K562 (cell line): ENCODE measurements at regions not wholly inside any gene's neighbourhood (a gene's known extent, or its start where the extent isn't known, plus 50 kb on each side); places are given as distances from the start of the nearest gene placed in this dataset.

ENCODE experiments used
- ATAC-seq: fragments of 200-7000 bp; cut with Tn5 transposase; 3 replicates; pipeline ENCODE4 v1.9.1; 2020; ENCODE audit warnings: moderate library complexity
- BruUV-seq: library from RNA; stranded (reverse); fragments of 400-500 nt; replicated peaks from 2 replicates; lab custom pipeline; 2021; lab: Mats Ljungman, UMichigan
- CTCF ChIA-PET: fragments of 300-600 bp; formaldehyde crosslinking; extraction: SDS; loops from one replicate; lab custom pipeline; 2021; ENCODE audit warnings: low intra/inter-chr PET ratio; lab: Yijun Ruan, JAX
- POLR2A ChIA-PET: fragments of 300-600, 350-650 bp; sonication (Branson Sonifier 250); formaldehyde crosslinking; extraction: SDS; loops from one replicate; lab custom pipeline; 2021; ENCODE audit warnings: antibody characterized with exemption, inconsistent platforms; lab: Yijun Ruan, JAX
- DNase-seq, 4 experiments: peaks; one replicate each; pipeline versions ENCODE4 v3.0.0 to v3.0.0-alpha.2; 2011 to 2018; ENCODE audit warnings: low spot score in 3 of 4, mixed read lengths in 3 of 4; ENCODE audit errors: extremely low read depth in 1 of 4
- FAIRE-seq: peaks from 2 replicates; lab custom pipeline; 2011; peaks lifted over from hg19 to GRCh38; lab: Jason Lieb, UNC
- H2AFZ ChIP-seq: 2 replicates; pipeline ENCODE4 v1.6.0; 2011; ENCODE audit warnings: low read depth, low read length, control low read depth, inconsistent platforms
- H3K27ac ChIP-seq: fragments of 200-600 bp; 3 replicates; pipeline ENCODE4 v1.8.0; 2011; ENCODE audit warnings: low read depth, mild to moderate bottlenecking, control low read depth, inconsistent platforms, low read length, moderate library complexity, mixed read lengths; ENCODE audit errors: extremely low read depth
- H3K27me3 ChIP-seq, 2 experiments: fragments of 300-600 bp in 1 of 2; 2 replicates in 1 of 2; 3 replicates in 1 of 2; pipeline versions ENCODE4 v1.6.0 to v1.8.0; 2011; ENCODE audit warnings: inconsistent platforms in 2 of 2, low read length in 2 of 2, mild to moderate bottlenecking in 1 of 2, mixed read lengths in 1 of 2, moderate library complexity in 1 of 2; ENCODE audit not compliant: control insufficient read depth in 2 of 2, insufficient read depth in 2 of 2
- H3K36me3 ChIP-seq: fragments of 300-600 bp; 3 replicates; pipeline ENCODE4 v1.8.0; 2011; ENCODE audit warnings: mild to moderate bottlenecking, low read length, inconsistent platforms; ENCODE audit not compliant: control insufficient read depth, insufficient read depth
- H3K4me1 ChIP-seq, 2 experiments: fragments of 200-600 bp in 1 of 2; replicated peaks in 1 of 2; 2 replicates in 1 of 2; 3 replicates in 1 of 2; pipeline versions ENCODE4 v1.5.1 to v1.8.0; 2011; ENCODE audit warnings: inconsistent platforms in 2 of 2, low read length in 2 of 2, mild to moderate bottlenecking in 1 of 2, mixed read lengths in 1 of 2, moderate library complexity in 1 of 2; ENCODE audit not compliant: control insufficient read depth in 2 of 2, insufficient read depth in 2 of 2
- H3K4me2 ChIP-seq: 2 replicates; pipeline ENCODE4 v1.6.1; 2011; ENCODE audit warnings: low read length, control low read depth, inconsistent platforms, mixed read lengths; ENCODE audit not compliant: insufficient read depth
- H3K4me3 ChIP-seq: fragments of 200-600 bp; sonication (generic), shearing (Covaris generic); 2 replicates; pipeline ENCODE4 v1.5.1; 2016; ENCODE audit warnings: control low read depth, inconsistent platforms
- H3K79me2 ChIP-seq: fragments of 200-600 bp; 3 replicates; pipeline ENCODE4 v1.8.0; 2011; ENCODE audit warnings: low read length, inconsistent platforms; ENCODE audit not compliant: control insufficient read depth, insufficient read depth
- H3K9ac ChIP-seq, 2 experiments: 2 replicates each; pipeline versions ENCODE4 v1.6.0 to v1.6.1; 2011; ENCODE audit warnings: low read depth in 2 of 2, low read length in 2 of 2, control low read depth in 1 of 2, inconsistent platforms in 1 of 2, mild to moderate bottlenecking in 1 of 2, mixed read lengths in 1 of 2; ENCODE audit not compliant: insufficient read depth in 1 of 2
- H3K9me1 ChIP-seq: one replicate; pipeline ENCODE4 v1.6.0; 2011; ENCODE audit warnings: inconsistent platforms, mild to moderate bottlenecking, low read length, moderate library complexity; ENCODE audit not compliant: control insufficient read depth, insufficient read depth
- H3K9me3 ChIP-seq: replicated peaks from 2 replicates; pipeline ENCODE4 v1.5.1; 2011; ENCODE audit warnings: low read depth, low read length, inconsistent platforms; ENCODE audit not compliant: control insufficient read depth, insufficient read depth
- H4K20me1 ChIP-seq: replicated peaks from 2 replicates; pipeline ENCODE4 v1.6.1; 2011; ENCODE audit warnings: low read length, inconsistent platforms, mixed read lengths; ENCODE audit not compliant: control insufficient read depth, insufficient read depth
- AFF4 ChIP-seq: sonication (generic); formaldehyde crosslinking; IDR thresholded peaks from 2 replicates; pipeline ENCODE4 v1.8.0; 2023; ENCODE audit warnings: mild to moderate bottlenecking, missing genetic modification reagents
- CBX3 ChIP-seq, 2 experiments: IDR thresholded peaks; 1 replicate in 1 of 2; 2 replicates in 1 of 2; pipeline ENCODE4 v1.6.1; 2012; ENCODE audit warnings: inconsistent platforms in 2 of 2, low read length in 2 of 2, borderline replicate concordance in 1 of 2, control low read depth in 1 of 2
- ESRRA ChIP-seq: fragments of 450-650 bp; IDR thresholded peaks from 2 replicates; pipeline ENCODE4 v1.6.1; 2014; ENCODE audit warnings: low read depth, mild to moderate bottlenecking, moderate library complexity, borderline replicate concordance
- FOXA3 ChIP-seq, 2 experiments: fragments of 450-650 bp in 1 of 2; sonication (generic) in 1 of 2; formaldehyde crosslinking; IDR thresholded peaks in 1 of 2; conservative IDR thresholded peaks in 1 of 2; 2 replicates each; pipeline versions ENCODE4 v1.4.0 to v1.8.0; 2020 to 2022; ENCODE audit warnings: mild to moderate bottlenecking in 2 of 2, missing genetic modification reagents in 1 of 2
- MBD2 ChIP-seq: sonication (generic); IDR thresholded peaks from 2 replicates; pipeline ENCODE4 v1.6.1; 2016; ENCODE audit warnings: low read depth, borderline replicate concordance
- NCOA2 ChIP-seq, 2 experiments: fragments of 450-650 bp; IDR thresholded peaks; 2 replicates each; pipeline ENCODE4 v1.6.1; 2018; ENCODE audit warnings: mild to moderate bottlenecking in 2 of 2, moderate library complexity in 1 of 2; ENCODE audit not compliant: partially characterized antibody in 2 of 2
- NRF1 ChIP-seq, 2 experiments: fragments of 450-650 bp; IDR thresholded peaks in 1 of 2; conservative IDR thresholded peaks in 1 of 2; 2 replicates each; pipeline ENCODE4 v1.6.1; 2014; ENCODE audit warnings: mild to moderate bottlenecking in 2 of 2
- PCBP1 ChIP-seq: fragments of 200-400 bp; formaldehyde crosslinking; IDR thresholded peaks from 2 replicates; pipeline ENCODE4 v1.6.1; 2018; ENCODE audit warnings: mild to moderate bottlenecking, low read depth, low read length; ENCODE audit not compliant: poor library complexity, severe bottlenecking
- SMAD2 ChIP-seq: fragments of 150-350 bp; IDR thresholded peaks from 2 replicates; pipeline ENCODE4 v1.6.1; 2014; ENCODE audit warnings: low read depth, mild to moderate bottlenecking, low read length
- TFE3 ChIP-seq: fragments of 450-650 bp; formaldehyde crosslinking; IDR thresholded peaks from 2 replicates; pipeline ENCODE4 v1.4.0; 2020; ENCODE audit warnings: mild to moderate bottlenecking, mixed read lengths
- ZC3H11A ChIP-seq: IDR thresholded peaks from 2 replicates; pipeline ENCODE4 v1.6.1; 2012; ENCODE audit warnings: low read depth, low read length, improper control_type of control experiment
- ZNF311 ChIP-seq: fragments of 250-450 bp; sonication (Bioruptor Pico); IDR thresholded peaks from 2 replicates; pipeline ENCODE4 v1.4.0; 2020; ENCODE audit warnings: mild to moderate bottlenecking, moderate library complexity
- ZNF586 ChIP-seq: fragments of 450-650 bp; formaldehyde crosslinking; conservative IDR thresholded peaks from 2 replicates; pipeline ENCODE4 v1.4.0; 2020; ENCODE audit warnings: mild to moderate bottlenecking, moderate library complexity
- ZNF639 ChIP-seq, 2 experiments: fragments of 200-800 bp in 1 of 2; sonication (Bioruptor generic) in 1 of 2; sonication (generic) in 1 of 2; formaldehyde crosslinking in 1 of 2; IDR thresholded peaks in 1 of 2; conservative IDR thresholded peaks in 1 of 2; 2 replicates each; pipeline versions ENCODE4 v1.5.0 to v1.6.1; 2016 to 2020; ENCODE audit warnings: missing compliant biosample characterization in 1 of 2, missing genetic modification characterization in 1 of 2, missing genetic modification reagents in 1 of 2
- ZSCAN29 ChIP-seq: fragments of 450-650 bp; IDR thresholded peaks from 2 replicates; pipeline ENCODE4 v1.6.1; 2017
- WGBS: fragments of 100-300 bp; shearing (Covaris generic); methylation state at CpG from one replicate; pipeline ENCODE4 v1.1.6; 2016; ENCODE audit warnings: low coverage, mixed read lengths; ENCODE audit not compliant: insufficient coverage; ENCODE audit errors: missing lambda C conversion rate; 5-methylcytosine and 5-hydroxymethylcytosine counted together
- in situ Hi-C: fragments of 300-500 bp; cut with MboI; formaldehyde crosslinking; loops from 4 replicates; pipeline ENCODE4 v1.15.0; 2018; ENCODE audit warnings: inconsistent platforms, mixed read lengths
- intact Hi-C: fragments of 100-400 bp; cut with micrococcal nuclease; formaldehyde crosslinking; loops from 2 replicates; pipeline ENCODE4 v1.14.2; 2022

- in situ Hi-C loops: no loop called here
- POLR2A ChIA-PET: no interaction called here
- TF ChIP-seq NRF1 (conservative IDR thresholded peaks at IDR 0.05 in 1 of 2, IDR thresholded peaks at IDR 0.05 in 1 of 2): no peak
- TF ChIP-seq FOXA3 (CRISPR knock-in tag; conservative IDR thresholded peaks at IDR 0.05 in 1 of 2, IDR thresholded peaks at IDR 0.05 in 1 of 2): no peak
- TF ChIP-seq TFE3 (CRISPR knock-in tag): no peak
- TF ChIP-seq AFF4 (CRISPR knock-in tag): no peak
- TF ChIP-seq ZNF639 (CRISPR knock-in tag; conservative IDR thresholded peaks at IDR 0.05 in 1 of 2, IDR thresholded peaks at IDR 0.05 in 1 of 2): no peak
- no peak for TF ChIP-seq PCBP1
- TF ChIP-seq ZC3H11A: no peak
- no peak for TF ChIP-seq MBD2
- TF ChIP-seq CBX3 (IDR thresholded peaks at IDR 0.05; ENCODE audit: borderline replicate concordance in 1 of 2, low read length in 2 of 2): no peak
- no peak for TF ChIP-seq ESRRA
- TF ChIP-seq ZSCAN29: no peak
- no peak for TF ChIP-seq ZNF586 (CRISPR knock-in tag)
- no peak for TF ChIP-seq ZNF311
- TF ChIP-seq NCOA2 (IDR thresholded peaks at IDR 0.05; ENCODE audit: partially characterized antibody in 2 of 2): no peak
- no peak for TF ChIP-seq SMAD2
These were observed 857.4 kb downstream of the EFNB2 start for GRCh38 chr13:105678072-105678471.

More at GRCh38 chr13:105678072-105678471, 857.4 kb downstream of the EFNB2 start:
- Histone ChIP-seq H3K79me2 (no peaks in the 10 kb centered on the region), H3K36me3 (no peaks in the 10 kb centered on the region), H3K4me2 (no peak overlapping the region), H3K27ac (no peak overlapping the region), H3K9me3 (no peaks in the 10 kb centered on the region), H2AFZ (no peak overlapping the region), H3K9me1 (no peaks in the 10 kb centered on the region), H3K27me3 (no peaks in the 10 kb centered on the region), H3K4me1 (no peaks in the 10 kb centered on the region), H3K9ac (no peak overlapping the region), H4K20me1 (no peaks in the 10 kb centered on the region), H3K4me3 (no peak overlapping the region)
- FAIRE-seq: no peak
- intact Hi-C loops: no loop called here
- 0% methylated on average over 1 of the region's 1 CpG for WGBS
- no peak for ATAC-seq
- no TSS peak for BruUV-seq
- DNase-seq: no peak
- CTCF ChIA-PET: no interaction called here
